Body of pancreas (tissue), 4 donors: ENCODE measurements at regions not wholly inside any gene's neighbourhood (a gene's known extent, or its start where the extent isn't known, plus 50 kb on each side); places are given as distances from the start of the nearest gene placed in this dataset.
"Not testable (repeated sequence)": the region's sequence is repeated elsewhere in the genome, so short reads cannot be mapped to it uniquely, and the experiment has no call there.

ENCODE experiments used
- POLR2A ChIP-seq, 3 donors: fragments of 450-650 bp; IDR thresholded peaks; one replicate each; pipeline ENCODE4 v1.6.1; 2016; ENCODE audit warnings: antibody characterized with exemption in 3 of 3, mild to moderate bottlenecking in 2 of 3
- TF ChIP-seq, protein P1 (sequence below), 7 experiments: fragments of 450-650 bp in 4 of 7; fragments of 200-600 bp in 3 of 7; sonication (generic) in 3 of 7; IDR thresholded peaks; one replicate each; pipeline ENCODE4 v1.5.1; 2016 to 2019; ENCODE audit warnings: antibody characterized with exemption in 7 of 7

DNA sequence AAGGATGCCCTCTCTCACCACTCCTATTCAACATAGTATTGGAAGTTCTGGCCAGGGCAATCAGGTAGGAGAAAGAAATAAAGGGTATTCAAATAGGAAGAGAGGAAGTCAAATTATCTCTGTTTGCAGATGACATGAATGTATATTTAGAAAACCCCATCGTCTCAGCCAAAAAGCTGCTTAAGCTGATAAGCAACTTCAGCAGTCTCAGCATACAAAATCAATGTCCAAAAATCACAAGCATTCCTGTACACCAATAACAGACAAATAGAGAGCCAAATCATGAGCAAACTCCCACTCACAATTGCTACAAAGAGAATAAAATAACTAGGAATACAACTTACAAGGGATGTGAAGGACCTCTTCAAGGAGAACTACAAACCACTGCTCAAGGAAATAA, 184.6 kb downstream of the HACE1 start:
- TF ChIP-seq, protein P1, sequence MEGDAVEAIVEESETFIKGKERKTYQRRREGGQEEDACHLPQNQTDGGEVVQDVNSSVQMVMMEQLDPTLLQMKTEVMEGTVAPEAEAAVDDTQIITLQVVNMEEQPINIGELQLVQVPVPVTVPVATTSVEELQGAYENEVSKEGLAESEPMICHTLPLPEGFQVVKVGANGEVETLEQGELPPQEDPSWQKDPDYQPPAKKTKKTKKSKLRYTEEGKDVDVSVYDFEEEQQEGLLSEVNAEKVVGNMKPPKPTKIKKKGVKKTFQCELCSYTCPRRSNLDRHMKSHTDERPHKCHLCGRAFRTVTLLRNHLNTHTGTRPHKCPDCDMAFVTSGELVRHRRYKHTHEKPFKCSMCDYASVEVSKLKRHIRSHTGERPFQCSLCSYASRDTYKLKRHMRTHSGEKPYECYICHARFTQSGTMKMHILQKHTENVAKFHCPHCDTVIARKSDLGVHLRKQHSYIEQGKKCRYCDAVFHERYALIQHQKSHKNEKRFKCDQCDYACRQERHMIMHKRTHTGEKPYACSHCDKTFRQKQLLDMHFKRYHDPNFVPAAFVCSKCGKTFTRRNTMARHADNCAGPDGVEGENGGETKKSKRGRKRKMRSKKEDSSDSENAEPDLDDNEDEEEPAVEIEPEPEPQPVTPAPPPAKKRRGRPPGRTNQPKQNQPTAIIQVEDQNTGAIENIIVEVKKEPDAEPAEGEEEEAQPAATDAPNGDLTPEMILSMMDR (IDR thresholded peaks at IDR 0.05): not testable (repeated sequence)
- TF ChIP-seq POLR2A (IDR thresholded peaks at IDR 0.05): not testable (repeated sequence)
